ENCODE measurements at regions not wholly inside any gene's neighbourhood (a gene's known extent, or its start where the extent isn't known, plus 50 kb on each side); places are given as distances from the start of the nearest gene placed in this dataset.

DNA sequence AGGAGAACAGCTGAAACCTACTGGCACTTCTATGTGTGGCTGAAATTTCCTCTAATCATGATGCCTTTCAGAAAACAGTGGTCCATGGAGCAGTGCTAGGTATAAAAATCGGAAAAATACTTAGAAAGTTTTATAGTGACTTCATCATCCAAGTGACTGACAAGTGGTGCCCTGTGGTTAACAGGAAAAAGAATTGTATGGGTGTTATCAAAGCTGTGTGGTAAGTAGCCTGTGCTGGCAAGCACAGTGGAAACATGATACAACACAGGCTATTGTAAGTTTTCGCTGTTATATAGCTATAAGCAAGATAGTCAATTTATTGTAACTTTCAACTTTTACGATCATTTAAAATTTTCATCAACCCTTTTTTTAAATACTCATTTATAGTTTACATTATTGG, 1599.7 kb upstream of the ZEB2 start:
- TF ChIP-seq, protein P1, sequence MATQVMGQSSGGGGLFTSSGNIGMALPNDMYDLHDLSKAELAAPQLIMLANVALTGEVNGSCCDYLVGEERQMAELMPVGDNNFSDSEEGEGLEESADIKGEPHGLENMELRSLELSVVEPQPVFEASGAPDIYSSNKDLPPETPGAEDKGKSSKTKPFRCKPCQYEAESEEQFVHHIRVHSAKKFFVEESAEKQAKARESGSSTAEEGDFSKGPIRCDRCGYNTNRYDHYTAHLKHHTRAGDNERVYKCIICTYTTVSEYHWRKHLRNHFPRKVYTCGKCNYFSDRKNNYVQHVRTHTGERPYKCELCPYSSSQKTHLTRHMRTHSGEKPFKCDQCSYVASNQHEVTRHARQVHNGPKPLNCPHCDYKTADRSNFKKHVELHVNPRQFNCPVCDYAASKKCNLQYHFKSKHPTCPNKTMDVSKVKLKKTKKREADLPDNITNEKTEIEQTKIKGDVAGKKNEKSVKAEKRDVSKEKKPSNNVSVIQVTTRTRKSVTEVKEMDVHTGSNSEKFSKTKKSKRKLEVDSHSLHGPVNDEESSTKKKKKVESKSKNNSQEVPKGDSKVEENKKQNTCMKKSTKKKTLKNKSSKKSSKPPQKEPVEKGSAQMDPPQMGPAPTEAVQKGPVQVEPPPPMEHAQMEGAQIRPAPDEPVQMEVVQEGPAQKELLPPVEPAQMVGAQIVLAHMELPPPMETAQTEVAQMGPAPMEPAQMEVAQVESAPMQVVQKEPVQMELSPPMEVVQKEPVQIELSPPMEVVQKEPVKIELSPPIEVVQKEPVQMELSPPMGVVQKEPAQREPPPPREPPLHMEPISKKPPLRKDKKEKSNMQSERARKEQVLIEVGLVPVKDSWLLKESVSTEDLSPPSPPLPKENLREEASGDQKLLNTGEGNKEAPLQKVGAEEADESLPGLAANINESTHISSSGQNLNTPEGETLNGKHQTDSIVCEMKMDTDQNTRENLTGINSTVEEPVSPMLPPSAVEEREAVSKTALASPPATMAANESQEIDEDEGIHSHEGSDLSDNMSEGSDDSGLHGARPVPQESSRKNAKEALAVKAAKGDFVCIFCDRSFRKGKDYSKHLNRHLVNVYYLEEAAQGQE (IDR thresholded peaks at IDR 0.05; ENCODE audit: insufficient read depth in 1 of 2, low read depth in 2 of 2, low read length in 1 of 2): no peak
- TF ChIP-seq, protein P2, sequence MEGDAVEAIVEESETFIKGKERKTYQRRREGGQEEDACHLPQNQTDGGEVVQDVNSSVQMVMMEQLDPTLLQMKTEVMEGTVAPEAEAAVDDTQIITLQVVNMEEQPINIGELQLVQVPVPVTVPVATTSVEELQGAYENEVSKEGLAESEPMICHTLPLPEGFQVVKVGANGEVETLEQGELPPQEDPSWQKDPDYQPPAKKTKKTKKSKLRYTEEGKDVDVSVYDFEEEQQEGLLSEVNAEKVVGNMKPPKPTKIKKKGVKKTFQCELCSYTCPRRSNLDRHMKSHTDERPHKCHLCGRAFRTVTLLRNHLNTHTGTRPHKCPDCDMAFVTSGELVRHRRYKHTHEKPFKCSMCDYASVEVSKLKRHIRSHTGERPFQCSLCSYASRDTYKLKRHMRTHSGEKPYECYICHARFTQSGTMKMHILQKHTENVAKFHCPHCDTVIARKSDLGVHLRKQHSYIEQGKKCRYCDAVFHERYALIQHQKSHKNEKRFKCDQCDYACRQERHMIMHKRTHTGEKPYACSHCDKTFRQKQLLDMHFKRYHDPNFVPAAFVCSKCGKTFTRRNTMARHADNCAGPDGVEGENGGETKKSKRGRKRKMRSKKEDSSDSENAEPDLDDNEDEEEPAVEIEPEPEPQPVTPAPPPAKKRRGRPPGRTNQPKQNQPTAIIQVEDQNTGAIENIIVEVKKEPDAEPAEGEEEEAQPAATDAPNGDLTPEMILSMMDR (IDR thresholded peaks at IDR 0.05): no peak
- no peak for TF ChIP-seq POLR2AphosphoS5 (IDR thresholded peaks at IDR 0.05; ENCODE audit: low read depth, low read length)
- TF ChIP-seq TCF7L2 (IDR thresholded peaks at IDR 0.05; ENCODE audit: low read depth, low read length): no peak
- no peak for TF ChIP-seq SIN3A (IDR thresholded peaks at IDR 0.05; ENCODE audit: borderline replicate concordance, insufficient read depth, low read depth, low read length)
- ChIA-PET CTCF (no interaction called here), POLR2A (no interaction called here)
- in situ Hi-C loops (cut with HindIII; ENCODE audit: low pct_unique_long_range_greater_than_20kb, low sequenced_read_pairs) (no loop called here), intact Hi-C loops (cut with micrococcal nuclease; ENCODE audit: unreplicated experiment) (no loop called here)
- BruUV-seq (replicated peaks): no TSS peak
- no peaks in the 10 kb centered on the region for H3K27me3 ChIP-seq (ENCODE audit: control insufficient read depth, insufficient read depth, low read length)
- DNase-seq (ENCODE audit: low read depth, low spot score) (no peak), ATAC-seq (no peak)
- no peaks in the 10 kb centered on the region for H3K36me3 ChIP-seq (ENCODE audit: control insufficient read depth, insufficient read depth, low read length)
- no peaks in the 10 kb centered on the region for H3K4me1 ChIP-seq (ENCODE audit: control insufficient read depth, insufficient read depth, low read length)
- H3K4me3 ChIP-seq (ENCODE audit: low read depth in 2 of 2, low read length in 2 of 2): no peak overlapping the region
- H3K27ac ChIP-seq (ENCODE audit: low read length): no peak overlapping the region
- no peaks in the 10 kb centered on the region for H3K9me3 ChIP-seq (ENCODE audit: control insufficient read depth, insufficient read depth, low read depth, low read length)

DNA sequence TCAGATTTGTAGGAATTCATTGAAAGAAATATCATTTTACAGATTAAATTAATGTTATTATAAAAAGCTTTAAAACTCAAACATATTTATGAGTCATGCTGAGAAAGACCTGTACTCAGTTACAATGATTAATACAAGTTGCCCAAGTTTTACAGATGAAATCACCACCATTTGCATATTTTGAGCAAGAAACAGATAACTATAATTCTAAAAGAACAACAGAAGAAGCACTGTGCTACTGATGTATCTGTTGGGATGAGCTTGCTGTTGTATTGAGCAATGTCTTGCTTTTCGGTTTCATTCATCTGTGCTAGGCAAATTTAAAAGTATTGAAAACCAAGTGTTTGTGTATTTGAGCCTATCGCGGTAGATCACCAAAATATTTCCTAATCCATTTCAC, 1589.1 kb upstream of the ZEB2 start:
- Histone ChIP-seq H3K4me1 (ENCODE audit: control insufficient read depth, insufficient read depth, low read length) (no peaks in the 10 kb centered on the region), H3K27ac (ENCODE audit: low read length) (no peak overlapping the region), H3K36me3 (ENCODE audit: control insufficient read depth, insufficient read depth, low read length) (no peaks in the 10 kb centered on the region), H3K4me3 (ENCODE audit: low read depth in 2 of 2, low read length in 2 of 2) (no peak overlapping the region), H3K9me3 (ENCODE audit: control insufficient read depth, insufficient read depth, low read depth, low read length) (no peaks in the 10 kb centered on the region; the same call in 1 of the 2 replicates), H3K27me3 (ENCODE audit: control insufficient read depth, insufficient read depth, low read length) (no peaks in the 10 kb centered on the region)
- in situ Hi-C loops (cut with HindIII; ENCODE audit: low pct_unique_long_range_greater_than_20kb, low sequenced_read_pairs) (no loop called here), intact Hi-C loops (cut with micrococcal nuclease; ENCODE audit: unreplicated experiment) (no loop called here)
- ChIA-PET POLR2A (no interaction called here), CTCF (no interaction called here)
- no peak for DNase-seq (ENCODE audit: low read depth, low spot score)
- no TSS peak for BruUV-seq (replicated peaks)
- ATAC-seq: no peak
- TF ChIP-seq POLR2AphosphoS5 (IDR thresholded peaks at IDR 0.05; ENCODE audit: low read depth, low read length) (no peak), SIN3A (IDR thresholded peaks at IDR 0.05; ENCODE audit: borderline replicate concordance, insufficient read depth, low read depth, low read length) (no peak), TCF7L2 (IDR thresholded peaks at IDR 0.05; ENCODE audit: low read depth, low read length) (no peak)
- TF ChIP-seq, protein P2 (IDR thresholded peaks at IDR 0.05): no peak
- TF ChIP-seq, protein P1 (IDR thresholded peaks at IDR 0.05; ENCODE audit: insufficient read depth in 1 of 2, low read depth in 2 of 2, low read length in 1 of 2): no peak
